Stomach (tissue), 4 donors: ENCODE measurements at regions not wholly inside any gene's neighbourhood (a gene's known extent, or its start where the extent isn't known, plus 50 kb on each side); places are given as distances from the start of the nearest gene placed in this dataset.

Experiments
- CTCF ChIP-seq, 7 experiments: fragments of 450-650 bp in 4 of 7; fragments of 200-600 bp in 3 of 7; sonication (generic) in 3 of 7; IDR thresholded peaks; one replicate each; pipeline ENCODE4 v1.5.1; 2016 to 2019; ENCODE audit warnings: antibody characterized with exemption in 7 of 7, control low read depth in 2 of 7, mild to moderate bottlenecking in 1 of 7
- POLR2AphosphoS5 ChIP-seq, 3 donors: sonication (generic); formaldehyde crosslinking; IDR thresholded peaks; one replicate each; pipeline ENCODE4 v1.6.1; 2016; ENCODE audit warnings: antibody characterized with exemption in 3 of 3

- TF ChIP-seq CTCF (IDR thresholded peaks at IDR 0.05) (no peak), POLR2AphosphoS5 (IDR thresholded peaks at IDR 0.05) (no peak)
Measured at GRCh38 chr3:64993781-64994180, 306.0 kb upstream of the ADAMTS9 start.
